Neural progenitor cell (in vitro differentiated cells): ENCODE measurements at regions not wholly inside any gene's neighbourhood (a gene's known extent, or its start where the extent isn't known, plus 50 kb on each side); places are given as distances from the start of the nearest gene placed in this dataset.

ENCODE experiments used
- DNase-seq: peaks from one replicate; pipeline ENCODE4 v3.0.0-alpha.2; 2016; ENCODE audit warnings: low spot score
- H2AFZ ChIP-seq: fragments of 200-600 bp; sonication (generic); replicated peaks from 2 replicates; pipeline ENCODE4 v1.6.1; 2016; ENCODE audit warnings: antibody characterized with exemption
- H3F3A ChIP-seq: fragments of 200-600 bp; sonication (generic); 2 replicates; pipeline ENCODE4 v1.6.1; 2016; ENCODE audit warnings: antibody characterized with exemption, low read depth
- H3K27ac ChIP-seq: fragments of 200-600 bp; sonication (generic); 2 replicates; pipeline ENCODE4 v1.5.1; 2016; ENCODE audit warnings: mild to moderate bottlenecking
- H3K27me3 ChIP-seq: fragments of 200-600 bp; sonication (generic); 2 replicates; pipeline ENCODE4 v1.6.1; 2016; ENCODE audit warnings: mild to moderate bottlenecking, moderate library complexity
- H3K36me3 ChIP-seq: fragments of 200-600 bp; sonication (generic); 2 replicates; pipeline ENCODE4 v1.5.1; 2016
- H3K4me1 ChIP-seq: fragments of 200-600 bp; sonication (generic); 2 replicates; pipeline ENCODE4 v1.6.1; 2016; ENCODE audit warnings: mixed run types
- H3K4me2 ChIP-seq: fragments of 200-600 bp; sonication (generic); 2 replicates; pipeline ENCODE4 v1.6.1; 2016
- H3K4me3 ChIP-seq: fragments of 200-600 bp; sonication (generic); 2 replicates; pipeline ENCODE4 v1.5.1; 2016
- H3K79me2 ChIP-seq: fragments of 200-600 bp; sonication (generic); 2 replicates; pipeline ENCODE4 v1.6.1; 2016; ENCODE audit warnings: low read depth
- H3K9ac ChIP-seq: fragments of 200-600 bp; sonication (generic); 2 replicates; pipeline ENCODE4 v1.6.1; 2016
- H3K9me3 ChIP-seq: fragments of 200-600 bp; sonication (generic); 2 replicates; pipeline ENCODE4 v1.5.1; 2016; ENCODE audit warnings: low read depth
- H4K20me1 ChIP-seq: fragments of 200-600 bp; sonication (generic); 2 replicates; pipeline ENCODE4 v1.6.1; 2016; ENCODE audit warnings: low read depth
- H3K27ac Mint-ChIP-seq: 3 replicates; pipeline ENCODE4 v1.8.0; 2021; ENCODE audit warnings: mixed read lengths
- H3K27me3 Mint-ChIP-seq: 2 replicates; pipeline ENCODE4 v1.8.0; 2022; ENCODE audit warnings: low read depth, mild to moderate bottlenecking, inconsistent platforms, moderate library complexity, mixed read lengths; ENCODE audit not compliant: insufficient read depth
- H3K36me3 Mint-ChIP-seq: 3 replicates; pipeline ENCODE4 v1.8.0; 2021; ENCODE audit warnings: mixed read lengths
- H3K4me1 Mint-ChIP-seq: 3 replicates; pipeline ENCODE4 v1.8.0; 2021; ENCODE audit warnings: mixed read lengths
- H3K4me3 Mint-ChIP-seq: 3 replicates; pipeline ENCODE4 v1.8.0; 2021; ENCODE audit warnings: mild to moderate bottlenecking, moderate library complexity, mixed read lengths
- H3K9me3 Mint-ChIP-seq: 3 replicates; pipeline ENCODE4 v1.8.0; 2020; ENCODE audit warnings: mixed read lengths
- CTCF ChIP-seq: fragments of 200-600 bp; sonication (generic); IDR thresholded peaks from 2 replicates; pipeline ENCODE4 v1.5.1; 2017; ENCODE audit warnings: antibody characterized with exemption, mild to moderate bottlenecking
- EZH2 ChIP-seq: fragments of 200-600 bp; sonication (generic); IDR thresholded peaks from 2 replicates; pipeline ENCODE4 v1.6.1; 2017; ENCODE audit warnings: antibody characterized with exemption, mild to moderate bottlenecking, moderate library complexity
- EZH2phosphoT487 ChIP-seq: fragments of 200-600 bp; sonication (generic); IDR thresholded peaks from 2 replicates; pipeline ENCODE4 v1.6.1; 2017; ENCODE audit warnings: antibody characterized with exemption

GRCh38 chr7:85829176-85829575 is 642.3 kb upstream of the SEMA3D start:
- Histone ChIP-seq H3K79me2 (no peaks in the 10 kb centered on the region), H3F3A (no peaks in the 10 kb centered on the region), H3K36me3 (no peaks in the 10 kb centered on the region), H3K9ac (no peak overlapping the region), H4K20me1 (no peaks in the 10 kb centered on the region), H2AFZ (peak overlapping the region; percentile 28), H3K4me3 (no peak overlapping the region), H3K9me3 (no peaks in the 10 kb centered on the region), H3K27me3 (no peaks in the 10 kb centered on the region), H3K27ac (no peak overlapping the region), H3K4me1 (no peaks in the 10 kb centered on the region), H3K4me2 (no peak overlapping the region)
- no peak for DNase-seq
- H3K4me1 Mint-ChIP-seq = peaks cover 10% of the 10 kb centered on the region
- no peak overlapping the region for H3K4me3 Mint-ChIP-seq
- no peaks in the 10 kb centered on the region for H3K9me3 Mint-ChIP-seq
- TF ChIP-seq EZH2phosphoT487 (no peak), EZH2 (no peak), CTCF (no peak)
- no peaks in the 10 kb centered on the region for H3K27me3 Mint-ChIP-seq
- H3K27ac Mint-ChIP-seq = no peak overlapping the region
- no peaks in the 10 kb centered on the region for H3K36me3 Mint-ChIP-seq

GRCh38 chr7:85828614-85829013 is 641.8 kb upstream of the SEMA3D start:
- Histone ChIP-seq H3K27me3 (no peaks in the 10 kb centered on the region), H3K9ac (no peak overlapping the region), H3K79me2 (no peaks in the 10 kb centered on the region), H3K4me2 (no peak overlapping the region), H3F3A (no peaks in the 10 kb centered on the region), H3K4me3 (no peak overlapping the region), H2AFZ (peak overlapping the region; percentile 28), H3K4me1 (no peaks in the 10 kb centered on the region), H3K27ac (no peak overlapping the region), H3K9me3 (no peaks in the 10 kb centered on the region), H4K20me1 (no peaks in the 10 kb centered on the region), H3K36me3 (no peaks in the 10 kb centered on the region)
- Mint-ChIP-seq H3K4me1 (peaks cover 10% of the 10 kb centered on the region), H3K27ac (no peak overlapping the region), H3K27me3 (no peaks in the 10 kb centered on the region), H3K4me3 (no peak overlapping the region), H3K9me3 (no peaks in the 10 kb centered on the region), H3K36me3 (no peaks in the 10 kb centered on the region)
- DNase-seq = no peak
- TF ChIP-seq CTCF (no peak), EZH2phosphoT487 (no peak), EZH2 (no peak)

GRCh38 chr7:85823396-85824080 is 636.7 kb upstream of the SEMA3D start:
- no peaks in the 10 kb centered on the region for H3K79me2 ChIP-seq
- no peak for DNase-seq
- Mint-ChIP-seq H3K36me3 (no peaks in the 10 kb centered on the region), H3K27me3 (no peaks in the 10 kb centered on the region), H3K9me3 (no peaks in the 10 kb centered on the region), H3K27ac (no peak overlapping the region), H3K4me3 (no peak overlapping the region), H3K4me1 (peaks cover 1% of the 10 kb centered on the region)
- H4K20me1 ChIP-seq = no peaks in the 10 kb centered on the region
- H3K27ac ChIP-seq = no peak overlapping the region
- H3F3A ChIP-seq = no peaks in the 10 kb centered on the region
- H3K4me2 ChIP-seq = no peak overlapping the region
- no peaks in the 10 kb centered on the region for H3K4me1 ChIP-seq
- no peaks in the 10 kb centered on the region for H3K36me3 ChIP-seq
- H3K9me3 ChIP-seq = no peaks in the 10 kb centered on the region
- no peak overlapping the region for H2AFZ ChIP-seq
- TF ChIP-seq CTCF = no peak
- no peak for TF ChIP-seq EZH2
- no peak for TF ChIP-seq EZH2phosphoT487
- H3K4me3 ChIP-seq = no peak overlapping the region
- no peak overlapping the region for H3K9ac ChIP-seq
- H3K27me3 ChIP-seq = no peaks in the 10 kb centered on the region
